ENCODE measurements at regions not wholly inside any gene's neighbourhood (a gene's known extent, or its start where the extent isn't known, plus 50 kb on each side); places are given as distances from the start of the nearest gene placed in this dataset.

- Histone ChIP-seq H2BK5ac (ENCODE audit: insufficient read length, low read length) (no peak overlapping the region), H4K20me1 (ENCODE audit: control insufficient read depth, insufficient read depth, insufficient read length) (no peaks in the 10 kb centered on the region), H3K4ac (ENCODE audit: low read depth, low read length) (no peak overlapping the region), H3K18ac (ENCODE audit: insufficient read length, low read depth, low read length) (no peak overlapping the region), H3K23me2 (ENCODE audit: insufficient read length, low read depth, low read length, poor library complexity, severe bottlenecking) (no peaks in the 10 kb centered on the region), H2BK120ac (ENCODE audit: low read depth, low read length, poor library complexity, severe bottlenecking) (no peak overlapping the region), H2BK15ac (ENCODE audit: low read depth, low read length) (no peak overlapping the region), H2BK12ac (ENCODE audit: insufficient read length, low read depth, low read length) (no peak overlapping the region), H4K91ac (ENCODE audit: insufficient read length, low read depth, low read length) (no peak overlapping the region), H3K23ac (ENCODE audit: insufficient read length, low read depth, low read length) (no peak overlapping the region), H3K27ac (ENCODE audit: insufficient read length, low read depth, low read length) (no peak overlapping the region), H3K27me3 (ENCODE audit: insufficient read depth, low read length) (no peaks in the 10 kb centered on the region), H3K56ac (ENCODE audit: insufficient read length, low read depth, low read length) (no peak overlapping the region), H2BK20ac (ENCODE audit: low read depth, low read length, poor library complexity, severe bottlenecking) (no peak overlapping the region), H2AFZ (ENCODE audit: low read length) (no peak overlapping the region), H3K79me1 (ENCODE audit: insufficient read depth, low read depth, low read length, poor library complexity, severe bottlenecking) (no peaks in the 10 kb centered on the region), H3T11ph (ENCODE audit: low read length) (no peak overlapping the region), H3K79me2 (ENCODE audit: insufficient read depth, low read length) (no peaks in the 10 kb centered on the region), H3K14ac (ENCODE audit: insufficient read depth, low read length) (no peak overlapping the region), H3K4me2 (ENCODE audit: insufficient read depth, insufficient read length, low read length) (no peak overlapping the region), H4K5ac (ENCODE audit: insufficient read length, low read depth, low read length) (no peak overlapping the region), H3K9ac (ENCODE audit: extremely low read depth, insufficient read length, low read length) (no peak overlapping the region), H2AK5ac (ENCODE audit: insufficient read length, low read length) (no peak overlapping the region), H4K8ac (replicated peaks; ENCODE audit: insufficient read length, low read depth, low read length) (no peak overlapping the region), H3K9me3 (ENCODE audit: control insufficient read depth, low read depth, low read length) (no peaks in the 10 kb centered on the region), H3K4me1 (ENCODE audit: insufficient read depth, low read length) (no peaks in the 10 kb centered on the region)
- no peak for TF ChIP-seq CTCF (conservative IDR thresholded peaks at IDR 0.05)
- no peak overlapping the region for H3K4me3 Mint-ChIP-seq
- peaks cover 0 to 7% of the 10 kb centered on the region in 2 experiments; a peak in 2 of 4 replicates for H3K4me1 Mint-ChIP-seq
- H3K27ac Mint-ChIP-seq: no peak overlapping the region
- H3K36me3 Mint-ChIP-seq (ENCODE audit: insufficient read depth in 1 of 3, low read depth in 3 of 3): peaks cover 0 to 11% (median 3%) of the 10 kb centered on the region in 3 experiments; a peak in 3 of 7 replicates
- DNase-seq: no peak
- no CpG with 5 or more reads among the region's 3 CpGs for WGBS (ENCODE audit: extremely low coverage, insufficient read length, low lambda C conversion rate)
- no peaks in the 10 kb centered on the region for H3K27me3 Mint-ChIP-seq (ENCODE audit: low read depth)
- H3K9me3 Mint-ChIP-seq: peaks cover 0 to 7% of the 10 kb centered on the region in 2 experiments; a peak in 3 of 5 replicates
Observed at GRCh38 chr5:162657076-162657475, 589.5 kb downstream of the GABRG2 start.
